ENCODE measurements at regions not wholly inside any gene's neighbourhood (a gene's known extent, or its start where the extent isn't known, plus 50 kb on each side); places are given as distances from the start of the nearest gene placed in this dataset.

GRCh38 chr5:82922086-82922734 lies 155.0 kb downstream of the TMEM167A start:
- no peak for TF ChIP-seq CTCF (IDR thresholded peaks at IDR 0.05)
- no peak for TF ChIP-seq EP300 (IDR thresholded peaks at IDR 0.05)
